Panc1 (cell line): ENCODE measurements at regions not wholly inside any gene's neighbourhood (a gene's known extent, or its start where the extent isn't known, plus 50 kb on each side); places are given as distances from the start of the nearest gene placed in this dataset.

Experiments
- ATAC-seq: fragments of 200-7000 bp; cut with Tn5 transposase; 2 replicates; pipeline ENCODE4 v1.9.1; 2020; ENCODE audit warnings: mild to moderate bottlenecking, moderate library complexity
- BruUV-seq: library from RNA; stranded (reverse); fragments of 400-500 nt; replicated peaks from 2 replicates; lab custom pipeline; 2021; lab: Mats Ljungman, UMichigan
- CTCF ChIA-PET: fragments of 300-600 bp; sonication (Branson Sonifier 250); formaldehyde crosslinking; loops from one replicate; lab custom pipeline; 2022; ENCODE audit warnings: antibody characterized with exemption; lab: Charles Lee
- POLR2A ChIA-PET: fragments of 300-600 bp; sonication (Branson Sonifier 250); formaldehyde crosslinking; loops from one replicate; lab custom pipeline; 2022; ENCODE audit warnings: antibody characterized with exemption; lab: Charles Lee
- DNase-seq: peaks from one replicate; pipeline ENCODE4 v3.0.0-alpha.2; 2010; ENCODE audit warnings: low read depth, low spot score
- H3K27ac ChIP-seq: 2 replicates; pipeline ENCODE4 v1.5.1; 2011; ENCODE audit warnings: mild to moderate bottlenecking, low read length, inconsistent platforms
- H3K27me3 ChIP-seq: fragments of 200-500 bp; sonication (Bioruptor generic); 2 replicates; pipeline ENCODE4 v1.6.0; 2014; ENCODE audit warnings: low read length, inconsistent platforms; ENCODE audit not compliant: control insufficient read depth, insufficient read depth
- H3K36me3 ChIP-seq: fragments of 200-500 bp; sonication (Bioruptor generic); 2 replicates; pipeline ENCODE4 v1.5.1; 2014; ENCODE audit warnings: inconsistent platforms, mild to moderate bottlenecking, low read length, moderate library complexity; ENCODE audit not compliant: control insufficient read depth, insufficient read depth
- H3K4me1 ChIP-seq: 2 replicates; pipeline ENCODE4 v1.5.1; 2011; ENCODE audit warnings: inconsistent platforms, mild to moderate bottlenecking, low read length, moderate library complexity; ENCODE audit not compliant: control insufficient read depth, insufficient read depth
- H3K4me3 ChIP-seq, 2 experiments: 2 replicates each; pipeline ENCODE4 v1.5.1; 2011 to 2012; ENCODE audit warnings: low read depth in 2 of 2, low read length in 2 of 2, mild to moderate bottlenecking in 2 of 2, inconsistent platforms in 1 of 2, moderate library complexity in 1 of 2
- H3K9me3 ChIP-seq: fragments of 200-500 bp; sonication (Bioruptor generic); 2 replicates; pipeline ENCODE4 v1.5.1; 2014; ENCODE audit warnings: low read depth, mild to moderate bottlenecking, inconsistent platforms, low read length, moderate library complexity; ENCODE audit not compliant: control insufficient read depth, insufficient read depth
- POLR2AphosphoS5 ChIP-seq: IDR thresholded peaks from 2 replicates; pipeline ENCODE4 v1.6.1; 2012; ENCODE audit warnings: mild to moderate bottlenecking, low read depth, low read length, moderate library complexity
- SIN3A ChIP-seq: IDR thresholded peaks from 2 replicates; pipeline ENCODE4 v1.6.1; 2012; ENCODE audit warnings: low read depth, mild to moderate bottlenecking, low read length, moderate library complexity, borderline replicate concordance; ENCODE audit not compliant: insufficient read depth
- TCF7L2 ChIP-seq: IDR thresholded peaks from 2 replicates; pipeline ENCODE4 v1.6.1; 2011; ENCODE audit warnings: mild to moderate bottlenecking, low read depth, low read length, inconsistent platforms
- in situ Hi-C: cut with HindIII; loops from 2 replicates; pipeline ENCODE4 v1.10.0; 2016; ENCODE audit warnings: low sequenced_read_pairs, low pct_unique_long_range_greater_than_20kb
- intact Hi-C: fragments of 100-400 bp; cut with micrococcal nuclease; formaldehyde crosslinking; loops from one replicate; pipeline ENCODE4 v1.10.0; 2022; ENCODE audit not compliant: unreplicated experiment
- TF ChIP-seq, protein P1 (sequence below): fragments of 450-650 bp; IDR thresholded peaks from 2 replicates; pipeline ENCODE4 v1.5.1; 2017; ENCODE audit warnings: mild to moderate bottlenecking
- TF ChIP-seq, protein P2 (sequence below), 2 experiments: IDR thresholded peaks; 2 replicates each; pipeline ENCODE4 v1.6.1; 2011 to 2012; ENCODE audit warnings: low read depth in 2 of 2, control low read depth in 1 of 2, low read length in 1 of 2, mild to moderate bottlenecking in 1 of 2, moderate library complexity in 1 of 2; ENCODE audit not compliant: insufficient read depth in 1 of 2

DNA sequence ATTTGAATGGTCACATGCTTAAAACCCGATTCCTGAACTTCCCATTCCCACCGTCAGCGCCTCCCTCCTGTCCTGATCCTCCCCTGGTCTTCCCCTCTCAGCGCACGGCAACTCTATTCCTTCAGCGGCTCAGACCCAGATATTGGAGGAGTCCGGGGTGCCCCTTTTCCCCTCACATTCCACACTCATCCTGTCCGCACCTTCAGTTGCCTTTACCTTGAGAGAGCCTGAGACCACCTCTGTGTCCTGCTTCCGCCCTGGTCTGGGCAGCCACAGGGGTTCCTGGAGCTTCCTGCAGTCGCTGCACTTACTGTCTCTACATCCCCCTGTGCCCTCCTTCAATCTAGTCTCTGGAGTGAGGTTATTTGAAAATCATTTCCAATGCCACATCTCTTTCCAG is 193.4 kb downstream of the BCAS1 start:
- H3K27ac ChIP-seq, result peak overlapping the region; percentile 100
- intact Hi-C loops, result no loop called here
- CTCF ChIA-PET, result no interaction called here
- H3K4me1 ChIP-seq, result peaks cover 20% of the 10 kb centered on the region
- no peak for TF ChIP-seq POLR2AphosphoS5
- TF ChIP-seq, protein P1, sequence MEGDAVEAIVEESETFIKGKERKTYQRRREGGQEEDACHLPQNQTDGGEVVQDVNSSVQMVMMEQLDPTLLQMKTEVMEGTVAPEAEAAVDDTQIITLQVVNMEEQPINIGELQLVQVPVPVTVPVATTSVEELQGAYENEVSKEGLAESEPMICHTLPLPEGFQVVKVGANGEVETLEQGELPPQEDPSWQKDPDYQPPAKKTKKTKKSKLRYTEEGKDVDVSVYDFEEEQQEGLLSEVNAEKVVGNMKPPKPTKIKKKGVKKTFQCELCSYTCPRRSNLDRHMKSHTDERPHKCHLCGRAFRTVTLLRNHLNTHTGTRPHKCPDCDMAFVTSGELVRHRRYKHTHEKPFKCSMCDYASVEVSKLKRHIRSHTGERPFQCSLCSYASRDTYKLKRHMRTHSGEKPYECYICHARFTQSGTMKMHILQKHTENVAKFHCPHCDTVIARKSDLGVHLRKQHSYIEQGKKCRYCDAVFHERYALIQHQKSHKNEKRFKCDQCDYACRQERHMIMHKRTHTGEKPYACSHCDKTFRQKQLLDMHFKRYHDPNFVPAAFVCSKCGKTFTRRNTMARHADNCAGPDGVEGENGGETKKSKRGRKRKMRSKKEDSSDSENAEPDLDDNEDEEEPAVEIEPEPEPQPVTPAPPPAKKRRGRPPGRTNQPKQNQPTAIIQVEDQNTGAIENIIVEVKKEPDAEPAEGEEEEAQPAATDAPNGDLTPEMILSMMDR, result no peak
- TF ChIP-seq, protein P2, sequence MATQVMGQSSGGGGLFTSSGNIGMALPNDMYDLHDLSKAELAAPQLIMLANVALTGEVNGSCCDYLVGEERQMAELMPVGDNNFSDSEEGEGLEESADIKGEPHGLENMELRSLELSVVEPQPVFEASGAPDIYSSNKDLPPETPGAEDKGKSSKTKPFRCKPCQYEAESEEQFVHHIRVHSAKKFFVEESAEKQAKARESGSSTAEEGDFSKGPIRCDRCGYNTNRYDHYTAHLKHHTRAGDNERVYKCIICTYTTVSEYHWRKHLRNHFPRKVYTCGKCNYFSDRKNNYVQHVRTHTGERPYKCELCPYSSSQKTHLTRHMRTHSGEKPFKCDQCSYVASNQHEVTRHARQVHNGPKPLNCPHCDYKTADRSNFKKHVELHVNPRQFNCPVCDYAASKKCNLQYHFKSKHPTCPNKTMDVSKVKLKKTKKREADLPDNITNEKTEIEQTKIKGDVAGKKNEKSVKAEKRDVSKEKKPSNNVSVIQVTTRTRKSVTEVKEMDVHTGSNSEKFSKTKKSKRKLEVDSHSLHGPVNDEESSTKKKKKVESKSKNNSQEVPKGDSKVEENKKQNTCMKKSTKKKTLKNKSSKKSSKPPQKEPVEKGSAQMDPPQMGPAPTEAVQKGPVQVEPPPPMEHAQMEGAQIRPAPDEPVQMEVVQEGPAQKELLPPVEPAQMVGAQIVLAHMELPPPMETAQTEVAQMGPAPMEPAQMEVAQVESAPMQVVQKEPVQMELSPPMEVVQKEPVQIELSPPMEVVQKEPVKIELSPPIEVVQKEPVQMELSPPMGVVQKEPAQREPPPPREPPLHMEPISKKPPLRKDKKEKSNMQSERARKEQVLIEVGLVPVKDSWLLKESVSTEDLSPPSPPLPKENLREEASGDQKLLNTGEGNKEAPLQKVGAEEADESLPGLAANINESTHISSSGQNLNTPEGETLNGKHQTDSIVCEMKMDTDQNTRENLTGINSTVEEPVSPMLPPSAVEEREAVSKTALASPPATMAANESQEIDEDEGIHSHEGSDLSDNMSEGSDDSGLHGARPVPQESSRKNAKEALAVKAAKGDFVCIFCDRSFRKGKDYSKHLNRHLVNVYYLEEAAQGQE (IDR thresholded peaks at IDR 0.05; ENCODE audit: insufficient read depth in 1 of 2, low read depth in 2 of 2, low read length in 1 of 2), result no peak
- TF ChIP-seq SIN3A, result no peak
- no peak for TF ChIP-seq TCF7L2
- H3K4me3 ChIP-seq, result no peak overlapping the region
- H3K9me3 ChIP-seq, result no peaks in the 10 kb centered on the region
- DNase-seq, result no peak
- no peaks in the 10 kb centered on the region for H3K27me3 ChIP-seq
- ATAC-seq, result no peak
- in situ Hi-C loops, result no loop called here
- POLR2A ChIA-PET, result no interaction called here
- H3K36me3 ChIP-seq, result no peaks in the 10 kb centered on the region
- BruUV-seq, result no TSS peak

DNA sequence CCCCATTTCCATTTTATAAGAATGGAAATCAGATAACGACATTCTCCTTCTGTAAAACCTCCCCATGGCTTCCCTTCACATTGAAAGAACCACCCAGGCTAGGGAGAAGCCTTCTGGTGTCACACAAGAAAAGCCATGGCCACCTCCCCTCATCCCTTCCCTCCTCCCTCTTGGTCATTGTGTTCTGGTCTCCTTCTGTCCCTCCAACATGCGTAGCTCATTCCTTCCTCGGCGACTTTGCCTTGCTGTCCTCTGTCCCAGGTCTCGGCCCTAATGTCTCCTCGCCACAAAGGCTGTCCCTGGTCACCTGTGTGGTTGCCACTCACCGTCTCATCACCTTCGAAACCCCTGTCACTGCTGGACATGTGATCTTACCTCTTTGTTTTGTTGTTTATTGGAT is 193.9 kb downstream of the BCAS1 start:
- TF ChIP-seq, protein P1, result no peak
- TF ChIP-seq SIN3A, result no peak
- no peak for TF ChIP-seq TCF7L2
- TF ChIP-seq, protein P2 (IDR thresholded peaks at IDR 0.05; ENCODE audit: insufficient read depth in 1 of 2, low read depth in 2 of 2, low read length in 1 of 2), result no peak
- no peak for TF ChIP-seq POLR2AphosphoS5
- no TSS peak for BruUV-seq
- in situ Hi-C loops (no loop called here), intact Hi-C loops (no loop called here)
- DNase-seq (no peak), ATAC-seq (no peak)
- ChIA-PET POLR2A (no interaction called here), CTCF (no interaction called here)
- Histone ChIP-seq H3K4me3 (no peak overlapping the region), H3K27me3 (no peaks in the 10 kb centered on the region), H3K9me3 (no peaks in the 10 kb centered on the region), H3K36me3 (no peaks in the 10 kb centered on the region), H3K4me1 (peaks cover 25% of the 10 kb centered on the region), H3K27ac (peak overlapping the region; percentile 100)
